HFFc6 (cell line): ENCODE measurements at regions not wholly inside any gene's neighbourhood (a gene's known extent, or its start where the extent isn't known, plus 50 kb on each side); places are given as distances from the start of the nearest gene placed in this dataset.

Experiments
- DNase-seq: peaks from one replicate; pipeline ENCODE4 v3.0.0-alpha.2; 2018
- H3K27ac Mint-ChIP-seq: 2 replicates; pipeline ENCODE4 v1.8.0; 2020; ENCODE audit warnings: mild to moderate bottlenecking, mixed read lengths
- H3K27me3 Mint-ChIP-seq: 2 replicates; pipeline ENCODE4 v1.8.0; 2021; ENCODE audit warnings: mild to moderate bottlenecking, moderate library complexity, mixed read lengths; ENCODE audit not compliant: insufficient read depth
- H3K36me3 Mint-ChIP-seq: 2 replicates; pipeline ENCODE4 v1.8.0; 2021; ENCODE audit warnings: low read depth, mixed read lengths
- H3K4me1 Mint-ChIP-seq: 2 replicates; pipeline ENCODE4 v1.8.0; 2020; ENCODE audit warnings: low read depth, mixed read lengths
- H3K4me3 Mint-ChIP-seq: 2 replicates; pipeline ENCODE4 v1.8.0; 2020; ENCODE audit warnings: mild to moderate bottlenecking, moderate library complexity, mixed read lengths
- H3K9me3 Mint-ChIP-seq: 2 replicates; pipeline ENCODE4 v1.8.0; 2020; ENCODE audit warnings: mild to moderate bottlenecking, mixed read lengths
- TF ChIP-seq, protein P1 (sequence below): fragments of 200-600 bp; sonication (generic); IDR thresholded peaks from 2 replicates; pipeline ENCODE4 v1.5.0; 2021; ENCODE audit warnings: antibody characterized with exemption, mild to moderate bottlenecking

DNA sequence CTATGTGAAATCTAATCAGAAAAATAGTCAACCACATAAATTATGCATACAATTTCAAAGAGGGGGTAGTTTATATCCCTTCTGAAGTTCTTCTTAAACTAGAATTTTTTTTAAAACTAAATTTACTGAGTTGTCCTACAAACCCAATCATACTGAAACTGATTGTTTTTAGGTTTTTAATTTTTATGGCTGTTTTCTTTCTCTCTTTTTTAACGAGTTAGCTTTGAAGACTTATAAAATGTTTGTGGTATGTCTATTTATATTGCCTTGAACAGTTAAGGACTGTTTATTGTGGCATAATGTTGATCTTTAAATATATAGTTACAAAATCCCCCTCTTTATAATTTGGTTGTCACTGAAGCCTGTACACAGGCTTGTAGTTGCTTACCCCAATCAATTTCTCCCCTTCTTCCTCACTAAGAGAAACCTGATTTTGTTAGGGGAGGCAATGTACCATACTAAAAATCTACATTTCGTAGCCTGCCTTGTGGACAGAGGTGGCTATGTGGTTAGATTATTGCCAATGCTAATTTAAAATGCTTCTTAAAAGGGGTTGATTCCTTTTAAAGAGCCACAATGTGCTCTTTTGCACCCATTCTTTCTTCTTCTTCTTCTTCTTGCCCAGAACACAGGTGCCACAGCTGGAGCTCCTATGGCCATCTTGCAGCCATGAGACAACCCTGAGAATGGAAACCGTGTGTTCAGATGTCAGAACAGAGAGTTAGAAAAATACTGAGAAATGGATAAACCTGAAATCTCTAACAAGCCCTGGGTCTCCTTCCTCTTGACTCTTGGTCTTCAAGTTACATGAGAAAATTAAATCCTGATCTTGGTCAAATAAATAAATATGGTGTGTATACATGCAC is 102.7 kb upstream of the ZNF827 start:
- H3K27me3 Mint-ChIP-seq, result peaks cover 1% of the 10 kb centered on the region; the same call in 1 of the 2 replicates
- H3K36me3 Mint-ChIP-seq, result no peaks in the 10 kb centered on the region
- H3K9me3 Mint-ChIP-seq, result peaks cover 10% of the 10 kb centered on the region; the same call in 1 of the 2 replicates
- no peak for DNase-seq
- TF ChIP-seq, protein P1, sequence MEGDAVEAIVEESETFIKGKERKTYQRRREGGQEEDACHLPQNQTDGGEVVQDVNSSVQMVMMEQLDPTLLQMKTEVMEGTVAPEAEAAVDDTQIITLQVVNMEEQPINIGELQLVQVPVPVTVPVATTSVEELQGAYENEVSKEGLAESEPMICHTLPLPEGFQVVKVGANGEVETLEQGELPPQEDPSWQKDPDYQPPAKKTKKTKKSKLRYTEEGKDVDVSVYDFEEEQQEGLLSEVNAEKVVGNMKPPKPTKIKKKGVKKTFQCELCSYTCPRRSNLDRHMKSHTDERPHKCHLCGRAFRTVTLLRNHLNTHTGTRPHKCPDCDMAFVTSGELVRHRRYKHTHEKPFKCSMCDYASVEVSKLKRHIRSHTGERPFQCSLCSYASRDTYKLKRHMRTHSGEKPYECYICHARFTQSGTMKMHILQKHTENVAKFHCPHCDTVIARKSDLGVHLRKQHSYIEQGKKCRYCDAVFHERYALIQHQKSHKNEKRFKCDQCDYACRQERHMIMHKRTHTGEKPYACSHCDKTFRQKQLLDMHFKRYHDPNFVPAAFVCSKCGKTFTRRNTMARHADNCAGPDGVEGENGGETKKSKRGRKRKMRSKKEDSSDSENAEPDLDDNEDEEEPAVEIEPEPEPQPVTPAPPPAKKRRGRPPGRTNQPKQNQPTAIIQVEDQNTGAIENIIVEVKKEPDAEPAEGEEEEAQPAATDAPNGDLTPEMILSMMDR, result no peak
- H3K27ac Mint-ChIP-seq, result no peak overlapping the region
- no peaks in the 10 kb centered on the region for H3K4me1 Mint-ChIP-seq
- no peak overlapping the region for H3K4me3 Mint-ChIP-seq

DNA sequence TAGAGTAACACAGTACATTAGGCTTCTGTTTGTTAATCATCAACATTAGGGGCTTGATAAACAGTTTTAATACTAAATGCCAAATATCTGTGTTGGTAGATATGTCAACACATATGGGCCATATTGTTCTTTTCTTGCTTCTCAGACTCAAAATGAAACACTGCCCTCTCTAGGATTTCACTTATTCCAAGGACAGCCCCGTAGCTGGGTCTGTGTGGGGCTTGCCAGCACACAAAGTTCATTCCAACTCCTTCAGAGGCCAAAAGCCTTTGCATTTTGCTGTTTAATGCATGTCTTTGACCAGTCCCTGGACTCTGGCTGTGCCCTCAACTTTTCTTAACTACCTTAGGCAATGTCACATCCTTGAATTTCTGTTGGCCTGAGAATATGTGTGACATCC is 102.0 kb upstream of the ZNF827 start:
- no peaks in the 10 kb centered on the region for H3K36me3 Mint-ChIP-seq
- no peak for DNase-seq
- H3K27me3 Mint-ChIP-seq, result peaks cover 1% of the 10 kb centered on the region; the same call in 1 of the 2 replicates
- no peaks in the 10 kb centered on the region for H3K4me1 Mint-ChIP-seq
- TF ChIP-seq, protein P1, result no peak
- H3K4me3 Mint-ChIP-seq, result no peak overlapping the region
- H3K9me3 Mint-ChIP-seq, result peaks cover 10% of the 10 kb centered on the region; the same call in 1 of the 2 replicates
- no peak overlapping the region for H3K27ac Mint-ChIP-seq

DNA sequence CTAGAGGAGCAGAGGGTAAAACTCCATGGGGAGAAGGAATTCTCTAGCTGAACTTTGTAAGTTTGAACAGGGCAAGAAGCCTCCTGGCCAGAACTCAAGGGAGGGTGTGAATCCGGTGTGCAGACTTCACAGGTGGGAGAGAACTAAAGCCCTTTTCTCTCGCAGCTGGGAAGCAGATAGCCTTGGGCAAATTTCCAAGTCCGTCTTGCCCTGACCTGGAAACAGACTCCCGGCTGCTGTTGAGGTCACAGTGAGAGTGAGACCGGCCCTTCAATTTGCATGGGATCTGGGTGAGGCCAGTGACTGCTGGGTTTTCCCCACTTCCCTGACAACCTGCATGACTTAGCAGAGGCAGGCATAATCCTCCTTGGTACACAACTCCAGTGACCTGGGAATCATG is 94.5 kb upstream of the ZNF827 start:
- no peak for DNase-seq
- Mint-ChIP-seq H3K9me3 (no peaks in the 10 kb centered on the region; the same call in 1 of the 2 replicates), H3K4me3 (no peak overlapping the region), H3K4me1 (peaks cover 20% of the 10 kb centered on the region), H3K27me3 (peaks cover 2% of the 10 kb centered on the region; the same call in 1 of the 2 replicates), H3K36me3 (no peaks in the 10 kb centered on the region), H3K27ac (no peak overlapping the region)
- TF ChIP-seq, protein P1, result no peak

DNA sequence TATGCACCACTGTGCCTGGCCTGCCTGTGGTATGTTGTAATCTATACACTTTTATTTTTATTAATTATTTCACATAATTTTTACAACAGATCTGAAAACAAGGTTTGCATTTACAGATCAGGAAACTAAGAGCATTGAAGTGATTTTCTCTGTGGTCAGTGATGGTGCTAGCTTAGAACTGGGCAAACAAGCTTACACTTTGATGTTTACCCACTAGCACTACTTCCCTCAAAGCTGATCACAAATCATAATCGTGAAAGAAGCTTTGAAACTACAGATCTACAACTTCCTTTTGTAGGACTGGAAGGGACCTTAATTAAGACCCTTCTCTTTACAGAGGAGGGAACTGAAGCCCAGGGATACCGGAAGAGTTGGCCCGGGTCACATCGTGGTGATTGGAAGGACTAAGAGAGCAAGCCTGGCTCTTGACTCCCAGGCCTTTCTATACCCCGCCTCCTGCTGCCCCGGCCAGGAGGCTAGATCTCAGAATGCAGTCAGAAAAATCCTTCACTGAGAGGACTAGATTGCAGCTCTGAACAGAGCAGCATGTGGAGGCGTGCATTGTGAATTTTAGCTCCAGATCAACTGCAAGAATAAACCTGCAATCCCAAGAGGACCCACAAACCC is 93.7 kb upstream of the ZNF827 start:
- DNase-seq, result no peak
- no peak overlapping the region for H3K4me3 Mint-ChIP-seq
- no peak overlapping the region for H3K27ac Mint-ChIP-seq
- H3K4me1 Mint-ChIP-seq, result peaks cover 20% of the 10 kb centered on the region
- H3K27me3 Mint-ChIP-seq, result peaks cover 2% of the 10 kb centered on the region; the same call in 1 of the 2 replicates
- TF ChIP-seq, protein P1, result no peak
- H3K9me3 Mint-ChIP-seq, result no peaks in the 10 kb centered on the region; the same call in 1 of the 2 replicates
- no peaks in the 10 kb centered on the region for H3K36me3 Mint-ChIP-seq

DNA sequence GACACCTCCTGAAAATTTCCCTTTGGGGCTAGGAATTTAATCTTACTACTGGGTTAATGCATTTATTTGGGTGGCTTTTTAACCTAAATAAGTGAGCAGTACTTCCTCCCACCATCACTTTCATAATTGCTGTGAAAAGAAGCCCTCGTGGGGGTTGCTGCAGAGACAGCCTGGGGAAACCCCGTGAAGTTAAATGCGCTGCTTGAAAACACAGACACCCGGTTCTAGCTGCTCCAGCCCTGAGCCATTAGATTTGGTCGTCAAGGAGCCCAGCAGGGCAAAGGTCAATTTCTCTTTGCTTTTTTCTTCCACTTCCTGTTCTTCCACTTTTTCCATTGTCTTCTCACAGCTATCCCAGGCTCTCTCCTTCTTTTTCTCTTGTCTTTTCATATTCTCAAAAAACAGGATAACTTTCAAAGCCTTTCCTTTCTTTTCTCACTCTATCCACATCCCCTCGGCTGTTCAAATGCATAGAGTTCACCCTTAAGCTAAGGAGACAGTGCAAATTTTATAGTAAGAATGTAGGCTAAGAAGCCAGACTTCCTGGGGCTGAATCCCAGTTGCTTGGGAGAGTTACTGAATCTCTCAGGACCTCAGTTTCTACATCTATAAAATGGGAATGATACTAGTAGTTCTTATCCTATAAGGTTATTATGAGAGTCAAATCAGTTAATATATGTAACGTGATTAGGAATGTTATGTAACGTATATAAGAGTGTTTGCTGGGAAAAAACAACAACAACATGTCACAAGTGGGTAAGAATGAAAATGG is 91.5 kb upstream of the ZNF827 start:
- peaks cover 5% of the 10 kb centered on the region; the same call in 1 of the 2 replicates for H3K27me3 Mint-ChIP-seq
- no peaks in the 10 kb centered on the region; the same call in 1 of the 2 replicates for H3K9me3 Mint-ChIP-seq
- no peak for DNase-seq
- peak overlapping the region; percentile 67 for H3K4me3 Mint-ChIP-seq
- peak overlapping the region; percentile 14; the same call in 1 of the 2 replicates for H3K27ac Mint-ChIP-seq
- TF ChIP-seq, protein P1, result no peak
- peaks cover 20% of the 10 kb centered on the region for H3K4me1 Mint-ChIP-seq
- H3K36me3 Mint-ChIP-seq, result no peaks in the 10 kb centered on the region
